NCI-H146 treated with DMSO at 0.1 percent for 48 hours (cell line): ENCODE measurements at regions not wholly inside any gene's neighbourhood (a gene's known extent, or its start where the extent isn't known, plus 50 kb on each side); places are given as distances from the start of the nearest gene placed in this dataset.

ENCODE experiments used
- DNase-seq: peaks from one replicate; lab custom pipeline; 2025; ENCODE audit not compliant: unreplicated experiment; lab: John Stamatoyannopoulos, UW

DNA sequence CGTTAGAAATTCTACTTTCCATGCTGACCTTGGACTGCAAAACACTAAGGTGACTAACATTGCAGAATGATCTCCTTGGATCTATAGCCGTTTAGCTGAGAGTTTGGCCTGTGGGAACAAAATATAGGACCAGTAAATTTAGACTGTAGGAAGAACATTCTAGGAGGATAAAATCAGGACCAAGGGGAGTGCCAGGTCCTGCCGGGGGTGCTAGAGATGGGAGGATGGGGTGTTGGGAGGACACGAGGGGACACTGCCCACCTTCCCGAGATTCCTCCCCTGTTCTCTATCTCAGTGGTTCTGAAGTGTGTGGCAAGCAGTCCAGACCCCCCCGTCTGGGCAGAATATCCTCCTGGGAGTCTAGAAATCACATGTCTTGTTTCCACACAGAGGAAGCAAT, 445.2 kb downstream of the ZSWIM6 start:
- DNase-seq: no peak

- no peak for DNase-seq
Measured at GRCh38 chr5:61779743-61780142, 447.7 kb downstream of the ZSWIM6 start.

DNA sequence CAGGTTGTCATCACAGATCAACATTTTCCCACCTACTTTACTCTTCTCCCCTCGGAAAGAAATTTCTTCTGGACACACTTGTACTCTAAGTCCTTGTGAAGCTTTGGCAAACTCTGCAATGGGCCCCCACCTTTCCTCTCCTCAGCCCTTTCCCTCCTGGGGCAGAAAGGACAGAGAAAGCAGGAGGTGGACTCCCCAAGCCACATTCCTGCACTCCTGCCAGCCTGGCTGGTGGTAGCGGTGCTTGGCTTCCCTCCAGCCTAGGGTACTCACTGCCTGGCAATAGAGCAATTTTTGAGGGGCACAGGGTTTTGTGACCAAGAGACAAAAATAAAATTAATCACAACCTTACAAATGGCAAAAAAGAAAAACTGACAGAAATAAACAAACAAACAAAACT, 451.4 kb downstream of the ZSWIM6 start:
- DNase-seq: no peak

- DNase-seq: no peak
Measured at GRCh38 chr5:61784341-61784740, 452.3 kb downstream of the ZSWIM6 start.

DNA sequence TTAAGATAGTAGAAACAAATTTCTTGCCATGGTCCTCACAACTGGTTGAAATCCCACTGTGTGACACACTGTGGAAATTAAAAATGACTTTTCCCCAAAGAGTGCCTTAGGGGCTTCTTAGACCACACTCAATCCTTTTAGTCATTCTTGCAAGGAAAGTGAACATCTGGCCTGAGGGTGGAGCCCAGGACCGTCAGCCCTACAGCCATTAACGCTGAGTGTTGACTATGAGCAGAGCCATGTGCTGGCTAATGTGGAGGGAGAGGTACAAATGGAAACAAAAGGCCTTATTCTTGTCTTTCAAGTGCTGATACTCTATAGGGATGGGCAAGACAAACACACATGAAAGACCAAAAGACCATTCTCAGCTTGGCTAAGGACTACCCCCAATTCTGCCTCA, 456.5 kb downstream of the ZSWIM6 start:
- no peak for DNase-seq

- no peak for DNase-seq
Measured at GRCh38 chr5:61790007-61790406, 457.9 kb downstream of the ZSWIM6 start.

DNA sequence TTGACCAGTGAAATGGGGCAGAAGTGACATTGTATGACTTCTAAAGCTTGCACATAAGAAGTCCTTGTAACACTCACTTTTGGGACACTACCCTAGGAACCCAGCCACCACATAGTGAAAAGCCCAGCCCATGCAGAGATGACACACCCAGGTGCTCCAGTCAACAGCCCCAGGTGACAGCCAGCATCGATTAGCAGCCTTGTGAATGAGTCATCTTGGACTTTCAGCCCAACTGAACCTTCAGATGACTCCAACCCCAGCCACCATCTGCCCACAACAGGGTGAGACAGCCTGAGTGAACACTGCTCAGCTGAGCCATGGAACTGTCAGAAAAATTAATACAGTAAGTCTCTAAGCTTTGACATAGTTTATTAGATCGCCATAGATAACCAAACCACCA, 458.6 kb downstream of the ZSWIM6 start:
- no peak for DNase-seq

DNA sequence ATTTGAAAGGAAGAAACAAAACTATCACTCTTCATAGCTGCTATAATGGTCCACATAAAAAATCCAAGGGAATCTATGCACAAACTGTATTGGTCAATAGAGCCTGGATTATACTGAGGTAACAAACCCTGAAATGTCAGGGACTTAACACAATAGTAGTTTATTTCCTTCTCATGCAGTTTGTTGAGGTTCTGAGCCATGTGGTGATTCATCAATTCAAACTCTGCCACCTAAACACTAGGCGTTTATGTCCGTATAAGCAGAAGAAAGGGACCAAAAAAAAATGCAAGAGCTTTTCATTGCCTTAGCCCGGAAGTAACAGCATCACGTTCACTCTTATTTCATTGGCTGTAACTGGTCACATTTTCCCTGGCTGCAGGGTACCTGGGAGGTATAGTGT, 464.7 kb downstream of the ZSWIM6 start:
- no peak for DNase-seq

DNA sequence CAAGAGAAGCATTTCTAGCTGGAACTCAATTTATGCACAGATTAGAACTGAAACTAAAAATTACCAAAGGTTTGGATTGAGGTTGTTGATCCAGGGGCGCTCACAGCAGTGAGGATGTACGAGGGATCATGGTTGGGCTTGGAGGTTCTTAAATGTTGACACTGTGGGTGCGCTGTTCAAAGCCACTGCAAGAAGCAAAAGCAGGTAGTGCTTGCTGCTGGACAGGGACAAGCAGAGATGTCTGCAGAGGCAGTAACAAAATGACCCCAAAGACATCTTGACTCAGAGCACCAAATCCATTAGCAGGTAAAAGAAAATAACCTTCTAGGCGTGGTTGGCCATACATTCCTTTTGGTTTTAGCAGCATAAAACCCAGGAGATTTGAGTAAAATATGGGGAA, 468.4 kb downstream of the ZSWIM6 start:
- no peak for DNase-seq

GRCh38 chr5:61801174-61801573, 469.1 kb downstream of the ZSWIM6 start:
- no peak for DNase-seq

DNA sequence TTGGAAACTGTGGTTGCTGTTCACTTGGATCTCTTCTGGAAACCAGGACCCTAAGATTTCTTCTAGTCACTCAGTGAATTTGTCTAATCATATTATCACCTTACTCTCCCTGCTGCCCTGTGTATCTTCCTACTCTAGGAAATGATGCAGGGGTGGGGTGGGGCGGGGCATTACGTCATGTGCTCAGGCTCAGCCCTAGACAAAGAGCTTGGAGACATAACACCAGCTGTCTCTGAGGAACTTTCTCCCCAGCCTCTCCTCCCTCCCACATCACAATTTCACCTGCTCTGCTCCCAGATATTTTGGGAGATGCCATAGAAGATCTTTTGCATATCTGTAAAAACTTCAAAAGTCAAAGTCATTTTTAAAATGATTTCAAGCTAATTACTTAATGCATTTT, 470.4 kb downstream of the ZSWIM6 start:
- no peak for DNase-seq

GRCh38 chr5:61805101-61805500, 473.0 kb downstream of the ZSWIM6 start:
- DNase-seq: no peak

DNA sequence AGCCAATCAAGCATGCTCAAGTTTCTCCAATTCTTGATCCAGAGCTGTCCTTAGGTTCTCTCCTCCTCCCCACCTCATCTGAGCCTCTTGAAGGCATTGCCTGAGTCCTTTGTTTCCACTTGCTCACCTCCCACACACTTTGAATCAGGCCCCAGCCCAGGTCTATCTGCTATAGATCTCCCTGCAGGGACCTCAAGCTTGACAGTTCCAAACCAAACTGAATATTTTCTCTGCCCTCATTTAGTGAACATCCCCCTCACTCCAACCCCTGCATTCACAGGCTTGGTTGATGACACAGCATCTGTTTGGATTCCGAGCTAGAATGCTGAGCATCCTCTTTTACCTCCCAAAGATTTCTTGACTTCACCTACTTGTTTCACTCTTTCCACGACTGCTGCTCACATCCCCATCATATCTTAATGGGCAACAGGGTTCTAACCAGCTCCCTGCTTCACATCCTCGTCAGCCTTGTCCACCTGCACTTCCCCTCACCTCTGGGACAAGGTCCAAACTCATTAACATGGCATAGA, 474.5 kb downstream of the ZSWIM6 start:
- no peak for DNase-seq

DNA sequence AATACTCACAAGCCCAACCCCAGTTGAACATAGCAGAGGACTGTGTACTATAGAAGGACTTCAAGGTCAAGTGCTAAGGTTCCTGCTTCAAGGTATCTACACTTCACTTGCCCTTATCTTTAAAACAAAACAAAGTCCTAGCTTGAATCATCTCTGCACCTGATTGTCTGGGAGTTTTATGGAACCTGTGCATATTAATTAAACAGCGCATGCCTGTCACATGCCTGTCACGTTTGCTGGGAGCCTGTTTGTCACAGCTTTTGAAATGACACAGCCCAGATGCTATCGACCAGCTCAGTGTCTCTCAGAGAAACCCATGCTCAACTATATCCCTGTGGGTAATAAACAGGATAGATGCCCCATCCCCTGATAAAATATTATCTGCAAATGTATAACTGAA, 476.0 kb downstream of the ZSWIM6 start:
- DNase-seq: no peak

DNA sequence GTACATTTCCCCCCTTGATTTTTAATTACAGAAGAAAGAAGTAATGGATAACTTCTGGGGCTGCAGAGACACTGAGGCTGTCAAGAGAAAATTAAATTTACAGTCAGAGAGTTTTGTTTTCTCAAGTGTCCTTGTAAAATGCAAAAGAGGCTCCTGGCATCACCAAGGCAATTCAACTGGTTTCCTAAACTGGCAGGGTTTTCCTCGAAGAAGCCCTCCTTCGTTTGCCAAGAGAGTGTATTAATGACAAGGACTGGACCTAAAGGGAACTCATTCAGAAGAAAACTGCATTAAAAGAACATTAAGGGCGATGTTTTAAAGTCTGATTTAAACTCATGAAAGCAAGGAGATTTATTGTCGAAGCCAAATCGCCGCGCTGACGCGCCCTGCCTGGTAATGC, 476.9 kb downstream of the ZSWIM6 start:
- no peak for DNase-seq

GRCh38 chr5:61809651-61810050, 477.6 kb downstream of the ZSWIM6 start:
- no peak for DNase-seq

GRCh38 chr5:61811052-61811451, 479.0 kb downstream of the ZSWIM6 start:
- no peak for DNase-seq

GRCh38 chr5:61813361-61813760, 481.3 kb downstream of the ZSWIM6 start:
- no peak for DNase-seq

- DNase-seq: no peak
Measured at GRCh38 chr5:61815339-61815738, 483.3 kb downstream of the ZSWIM6 start.

DNA sequence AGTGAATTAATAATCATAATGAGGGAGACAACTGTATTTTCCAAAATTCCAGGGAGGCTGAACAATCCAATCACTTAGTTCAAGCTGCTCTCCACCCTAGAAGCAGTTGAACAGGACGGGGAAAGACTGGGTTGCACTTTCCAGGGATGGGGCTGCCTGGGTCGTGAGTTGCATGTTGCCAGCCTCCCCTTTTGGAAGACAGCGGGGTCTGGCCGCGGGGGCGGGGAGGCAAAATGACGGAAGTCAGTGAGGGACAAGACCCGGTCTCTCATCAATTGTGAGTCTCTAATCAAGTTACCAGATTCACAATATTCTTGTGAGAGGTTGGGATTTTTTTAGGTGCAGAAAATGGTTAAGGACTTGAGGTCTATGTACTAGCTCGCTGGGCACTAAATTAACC, 484.1 kb downstream of the ZSWIM6 start:
- DNase-seq: no peak

- no peak for DNase-seq
Measured at GRCh38 chr5:61816585-61817450, 484.8 kb downstream of the ZSWIM6 start.

DNA sequence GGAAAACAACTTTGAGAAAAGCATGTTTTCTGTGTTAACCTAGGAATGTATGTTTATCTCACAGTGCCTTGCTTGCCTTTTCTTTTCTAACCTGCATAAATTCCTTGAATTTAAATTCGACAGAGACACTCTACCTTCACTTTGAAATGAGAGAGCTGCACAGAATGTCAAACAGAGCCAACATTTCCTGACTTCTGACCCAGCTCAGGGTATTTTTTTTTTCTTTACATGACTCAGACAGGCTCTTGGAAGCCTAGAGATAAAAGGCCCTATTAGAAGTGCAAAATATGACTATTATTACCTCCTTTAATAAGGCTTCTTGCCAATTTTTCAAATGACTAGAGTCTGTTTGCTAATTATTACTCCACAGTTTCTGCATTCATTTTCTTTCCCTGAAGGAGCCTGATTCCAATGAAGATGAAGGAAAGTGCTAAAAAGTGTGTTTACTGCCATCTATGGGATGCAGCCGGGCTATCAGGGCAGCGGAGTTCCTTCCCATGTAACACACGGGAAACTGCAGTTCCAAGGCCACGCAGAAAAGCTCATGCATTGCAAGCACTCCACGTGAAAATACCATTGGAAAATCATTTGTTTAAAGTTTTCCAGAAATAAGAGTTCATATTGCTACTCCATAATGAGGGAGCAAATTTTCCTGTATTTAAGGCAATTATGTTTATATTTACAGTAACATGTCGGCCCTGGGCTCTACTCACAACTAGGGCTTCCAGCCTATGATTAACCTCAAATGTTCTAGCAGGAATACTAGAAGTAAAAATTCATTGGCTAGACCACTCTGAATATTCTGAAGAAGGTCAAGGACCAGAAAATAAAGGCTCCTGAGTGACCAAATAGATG, 485.6 kb downstream of the ZSWIM6 start:
- DNase-seq: no peak
